ENCODE measurements at regions not wholly inside any gene's neighbourhood (a gene's known extent, or its start where the extent isn't known, plus 50 kb on each side); places are given as distances from the start of the nearest gene placed in this dataset.
A peak's percentile ranks its signal among the peaks of the same experiment; 100 is the strongest.

- H3K27ac ChIP-seq: no peak overlapping the region
- peak in 2 of 4 donors; percentile 42 to 52 for ATAC-seq
- TF ChIP-seq CTCF (IDR thresholded peaks at IDR 0.05): peak; percentile 10 to 51 (median 38)
- TF ChIP-seq POLR2A (IDR thresholded peaks at IDR 0.05): no peak
- no peaks in the 10 kb centered on the region for H3K36me3 ChIP-seq
- no peak for DNase-seq
- no peaks in the 10 kb centered on the region for H3K27me3 ChIP-seq
- intact Hi-C loops (cut with DNase I): loop anchor here in 2 of 10 donors (5.0 to 10.0 kb wide), 2 partner anchors 1091 to 1093 kb away; no protein-coding TSS in a partner anchor
- no peak overlapping the region for H3K4me3 ChIP-seq
- H3K4me1 ChIP-seq: no peaks in the 10 kb centered on the region
- WGBS, 4 donors: 61 to 67% (median 64%) methylated on average over 14 of the region's 14 CpGs
- no peaks in the 10 kb centered on the region for H3K9me3 ChIP-seq
Observed at GRCh38 chr21:18951271-18952038, 547.9 kb upstream of the TMPRSS15 start.

GRCh38 chr21:18954441-18954844 is 550.9 kb upstream of the TMPRSS15 start:
- no peak overlapping the region for H3K27ac ChIP-seq
- ATAC-seq (no peak), DNase-seq (no peak)
- H3K4me3 ChIP-seq: no peak overlapping the region
- H3K9me3 ChIP-seq: no peaks in the 10 kb centered on the region
- H3K27me3 ChIP-seq: no peaks in the 10 kb centered on the region
- TF ChIP-seq CTCF (IDR thresholded peaks at IDR 0.05) (no peak), POLR2A (IDR thresholded peaks at IDR 0.05) (no peak)
- no peaks in the 10 kb centered on the region for H3K36me3 ChIP-seq
- intact Hi-C loops (cut with DNase I): loop anchor here in 2 of 10 donors (5.0 to 10.0 kb wide), 2 partner anchors 1088 to 1090 kb away; no protein-coding TSS in a partner anchor
- no peaks in the 10 kb centered on the region for H3K4me1 ChIP-seq

GRCh38 chr21:18959817-18960216 is 556.2 kb upstream of the TMPRSS15 start:
- ATAC-seq (peak in 2 of 4 donors; percentile 30 to 69), DNase-seq (no peak)
- H3K9me3 ChIP-seq: no peaks in the 10 kb centered on the region
- intact Hi-C loops (cut with DNase I): loop anchor here in 1 of 10 donors (10.0 kb wide), 1 partner anchor 1085 kb away; no protein-coding TSS in a partner anchor
- H3K27ac ChIP-seq: no peak overlapping the region
- no peak overlapping the region for H3K4me3 ChIP-seq
- no peaks in the 10 kb centered on the region for H3K4me1 ChIP-seq
- H3K36me3 ChIP-seq: no peaks in the 10 kb centered on the region
- no peaks in the 10 kb centered on the region for H3K27me3 ChIP-seq
- no peak for TF ChIP-seq CTCF (IDR thresholded peaks at IDR 0.05)
- TF ChIP-seq POLR2A (IDR thresholded peaks at IDR 0.05): no peak
- 21 to 31% (median 27%) methylated on average over 3 of the region's 3 CpGs for WGBS, 4 donors

- no peak for DNase-seq
- TF ChIP-seq POLR2A (IDR thresholded peaks at IDR 0.05): no peak
- no peak for TF ChIP-seq CTCF (IDR thresholded peaks at IDR 0.05)
- Histone ChIP-seq H3K36me3 (no peaks in the 10 kb centered on the region), H3K27me3 (no peaks in the 10 kb centered on the region), H3K9me3 (no peaks in the 10 kb centered on the region), H3K4me3 (no peak overlapping the region), H3K4me1 (no peaks in the 10 kb centered on the region), H3K27ac (no peak overlapping the region)
- intact Hi-C loops (cut with DNase I): no loop called here
- no peak for ATAC-seq
- 90 to 94% (median 92%) methylated on average over 3 of the region's 3 CpGs for whole genome bisulfite sequencing, 4 donors
Observed at GRCh38 chr21:18960306-18960705, 556.7 kb upstream of the TMPRSS15 start.

All from heart left ventricle (tissue), 16 donors.